Fibroblast of lung (primary cell): ENCODE measurements at regions not wholly inside any gene's neighbourhood (a gene's known extent, or its start where the extent isn't known, plus 50 kb on each side); places are given as distances from the start of the nearest gene placed in this dataset.

Source experiments
- CTCF ChIP-seq, 2 donors: IDR thresholded peaks in 1 of 2; conservative IDR thresholded peaks in 1 of 2; 1 replicate in 1 of 2; 2 replicates in 1 of 2; pipeline ENCODE4 v1.5.1; 2011 to 2012; ENCODE audit warnings: low read length in 2 of 2, control low read depth in 1 of 2, inconsistent platforms in 1 of 2, low read depth in 1 of 2, mild to moderate bottlenecking in 1 of 2
- EZH2 ChIP-seq: IDR thresholded peaks from 2 replicates; pipeline ENCODE4 v1.5.1; 2012; ENCODE audit warnings: low read length, control low read depth, mild to moderate bottlenecking; ENCODE audit errors: missing control alignments

GRCh38 chr6:113317891-113318574 is 539.1 kb upstream of the MARCKS start:
- TF ChIP-seq EZH2 (no peak), CTCF (conservative IDR thresholded peaks at IDR 0.05 in 1 of 2, IDR thresholded peaks at IDR 0.05 in 1 of 2; ENCODE audit: low read depth in 1 of 2, low read length in 2 of 2) (no peak)
